ENCODE measurements at regions not wholly inside any gene's neighbourhood (a gene's known extent, or its start where the extent isn't known, plus 50 kb on each side); places are given as distances from the start of the nearest gene placed in this dataset.

GRCh38 chr12:114160445-114160844, 194.3 kb upstream of the RBM19 start:
- TF ChIP-seq CTCF (IDR thresholded peaks at IDR 0.05) (no peak), POLR2A (IDR thresholded peaks at IDR 0.05) (no peak)

Measured in testis (tissue), 2 donors.